Glutamatergic neuron (in vitro differentiated cells): ENCODE measurements at regions not wholly inside any gene's neighbourhood (a gene's known extent, or its start where the extent isn't known, plus 50 kb on each side); places are given as distances from the start of the nearest gene placed in this dataset.
A peak's percentile ranks its signal among the peaks of the same experiment; 100 is the strongest.

Experiments used
- DNase-seq: peaks from one replicate; pipeline ENCODE4 v3.0.0; 2022
- H3K27ac Mint-ChIP-seq: one replicate; pipeline ENCODE4 v1.8.0; 2020; ENCODE audit warnings: mild to moderate bottlenecking, mixed read lengths, inconsistent platforms; ENCODE audit not compliant: unreplicated experiment
- H3K27me3 Mint-ChIP-seq: one replicate; pipeline ENCODE4 v1.8.0; 2020; ENCODE audit warnings: mild to moderate bottlenecking, moderate library complexity, mixed read lengths, inconsistent platforms; ENCODE audit not compliant: unreplicated experiment
- H3K36me3 Mint-ChIP-seq: one replicate; pipeline ENCODE4 v1.8.0; 2020; ENCODE audit warnings: mild to moderate bottlenecking, mixed read lengths, inconsistent platforms; ENCODE audit not compliant: unreplicated experiment
- H3K4me1 Mint-ChIP-seq: one replicate; pipeline ENCODE4 v1.8.0; 2020; ENCODE audit warnings: mild to moderate bottlenecking, low read depth, mixed read lengths, inconsistent platforms; ENCODE audit not compliant: unreplicated experiment
- H3K4me3 Mint-ChIP-seq: one replicate; pipeline ENCODE4 v1.8.0; 2020; ENCODE audit warnings: mild to moderate bottlenecking, mixed read lengths, inconsistent platforms; ENCODE audit not compliant: unreplicated experiment
- H3K9me3 Mint-ChIP-seq: one replicate; pipeline ENCODE4 v1.8.0; 2020; ENCODE audit warnings: mild to moderate bottlenecking, moderate library complexity, mixed read lengths, inconsistent platforms; ENCODE audit not compliant: unreplicated experiment
- TF ChIP-seq, protein P1 (sequence below): fragments of 200-600 bp; sonication (generic); IDR thresholded peaks from one replicate; pipeline ENCODE4 v1.5.0; 2021; ENCODE audit not compliant: partially characterized antibody, unreplicated experiment

- TF ChIP-seq, protein P1, sequence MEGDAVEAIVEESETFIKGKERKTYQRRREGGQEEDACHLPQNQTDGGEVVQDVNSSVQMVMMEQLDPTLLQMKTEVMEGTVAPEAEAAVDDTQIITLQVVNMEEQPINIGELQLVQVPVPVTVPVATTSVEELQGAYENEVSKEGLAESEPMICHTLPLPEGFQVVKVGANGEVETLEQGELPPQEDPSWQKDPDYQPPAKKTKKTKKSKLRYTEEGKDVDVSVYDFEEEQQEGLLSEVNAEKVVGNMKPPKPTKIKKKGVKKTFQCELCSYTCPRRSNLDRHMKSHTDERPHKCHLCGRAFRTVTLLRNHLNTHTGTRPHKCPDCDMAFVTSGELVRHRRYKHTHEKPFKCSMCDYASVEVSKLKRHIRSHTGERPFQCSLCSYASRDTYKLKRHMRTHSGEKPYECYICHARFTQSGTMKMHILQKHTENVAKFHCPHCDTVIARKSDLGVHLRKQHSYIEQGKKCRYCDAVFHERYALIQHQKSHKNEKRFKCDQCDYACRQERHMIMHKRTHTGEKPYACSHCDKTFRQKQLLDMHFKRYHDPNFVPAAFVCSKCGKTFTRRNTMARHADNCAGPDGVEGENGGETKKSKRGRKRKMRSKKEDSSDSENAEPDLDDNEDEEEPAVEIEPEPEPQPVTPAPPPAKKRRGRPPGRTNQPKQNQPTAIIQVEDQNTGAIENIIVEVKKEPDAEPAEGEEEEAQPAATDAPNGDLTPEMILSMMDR = no peak
- Mint-ChIP-seq H3K9me3 (no peaks in the 10 kb centered on the region), H3K27ac (no peak overlapping the region), H3K27me3 (no peaks in the 10 kb centered on the region), H3K4me3 (no peak overlapping the region), H3K36me3 (no peaks in the 10 kb centered on the region), H3K4me1 (no peaks in the 10 kb centered on the region)
- DNase-seq = no peak
These were observed 254.2 kb downstream of the TUSC7 start for GRCh38 chr3:116963802-116964201.

GRCh38 chr3:116966649-116967048, 257.1 kb downstream of the TUSC7 start:
- no peaks in the 10 kb centered on the region for H3K27me3 Mint-ChIP-seq
- H3K4me1 Mint-ChIP-seq = peaks cover 2% of the 10 kb centered on the region
- TF ChIP-seq, protein P1 = no peak
- H3K36me3 Mint-ChIP-seq = no peaks in the 10 kb centered on the region
- H3K9me3 Mint-ChIP-seq = no peaks in the 10 kb centered on the region
- no peak overlapping the region for H3K27ac Mint-ChIP-seq
- no peak for DNase-seq
- no peak overlapping the region for H3K4me3 Mint-ChIP-seq

GRCh38 chr3:116969135-116969534, 259.6 kb downstream of the TUSC7 start:
- H3K9me3 Mint-ChIP-seq = no peaks in the 10 kb centered on the region
- H3K4me3 Mint-ChIP-seq = no peak overlapping the region
- peaks cover 5% of the 10 kb centered on the region for H3K4me1 Mint-ChIP-seq
- TF ChIP-seq, protein P1 = no peak
- no peak overlapping the region for H3K27ac Mint-ChIP-seq
- H3K27me3 Mint-ChIP-seq = no peaks in the 10 kb centered on the region
- no peaks in the 10 kb centered on the region for H3K36me3 Mint-ChIP-seq
- no peak for DNase-seq

- TF ChIP-seq, protein P1 = no peak
- no peaks in the 10 kb centered on the region for H3K9me3 Mint-ChIP-seq
- H3K27ac Mint-ChIP-seq = no peak overlapping the region
- H3K4me3 Mint-ChIP-seq = no peak overlapping the region
- H3K36me3 Mint-ChIP-seq = no peaks in the 10 kb centered on the region
- no peak for DNase-seq
- H3K4me1 Mint-ChIP-seq = peaks cover 5% of the 10 kb centered on the region
- no peaks in the 10 kb centered on the region for H3K27me3 Mint-ChIP-seq
These were observed 260.1 kb downstream of the TUSC7 start for GRCh38 chr3:116969646-116970045.

GRCh38 chr3:116971531-116971930, 262.0 kb downstream of the TUSC7 start:
- TF ChIP-seq, protein P1 = no peak
- peak; percentile 21 for DNase-seq
- Mint-ChIP-seq H3K9me3 (no peaks in the 10 kb centered on the region), H3K4me1 (peaks cover 5% of the 10 kb centered on the region), H3K27me3 (no peaks in the 10 kb centered on the region), H3K36me3 (no peaks in the 10 kb centered on the region), H3K4me3 (no peak overlapping the region), H3K27ac (no peak overlapping the region)
